ENCODE measurements at regions not wholly inside any gene's neighbourhood (a gene's known extent, or its start where the extent isn't known, plus 50 kb on each side); places are given as distances from the start of the nearest gene placed in this dataset.
"Not testable (repeated sequence)": the region's sequence is repeated elsewhere in the genome, so short reads cannot be mapped to it uniquely, and the experiment has no call there.

GRCh38 chr2:228771774-228772173 lies 499.3 kb downstream of the PID1 start:
- no peaks in the 10 kb centered on the region for H3K9me3 ChIP-seq (ENCODE audit: low read length)
- H3K9me2 ChIP-seq (ENCODE audit: low read depth, low read length), result no peaks in the 10 kb centered on the region
- no peaks in the 10 kb centered on the region for H3K27me3 ChIP-seq (ENCODE audit: insufficient read depth, low read length)
- H3K27ac ChIP-seq (ENCODE audit: low read depth, low read length, poor library complexity, severe bottlenecking), result no peak overlapping the region
- H3K36me3 ChIP-seq (ENCODE audit: insufficient read depth, low read length), result no peaks in the 10 kb centered on the region
- no peaks in the 10 kb centered on the region for H4K20me1 ChIP-seq (ENCODE audit: insufficient read depth, low read length)
- H3K79me2 ChIP-seq (ENCODE audit: insufficient read depth, low read length), result no peaks in the 10 kb centered on the region
- no peak overlapping the region for H3K4me2 ChIP-seq (ENCODE audit: low read length)
- no peaks in the 10 kb centered on the region for H3K4me1 ChIP-seq (ENCODE audit: insufficient read depth, low read length, severe bottlenecking)
- H3F3A ChIP-seq (ENCODE audit: insufficient read depth, low read length), result no peaks in the 10 kb centered on the region
- no peak overlapping the region for H3K4me3 ChIP-seq (ENCODE audit: low read depth, low read length, poor library complexity, severe bottlenecking)
- no peak overlapping the region for H2AFZ ChIP-seq (ENCODE audit: low read length)
- no peak overlapping the region for H3K9ac ChIP-seq (ENCODE audit: low read length)
- TF ChIP-seq, protein P1, sequence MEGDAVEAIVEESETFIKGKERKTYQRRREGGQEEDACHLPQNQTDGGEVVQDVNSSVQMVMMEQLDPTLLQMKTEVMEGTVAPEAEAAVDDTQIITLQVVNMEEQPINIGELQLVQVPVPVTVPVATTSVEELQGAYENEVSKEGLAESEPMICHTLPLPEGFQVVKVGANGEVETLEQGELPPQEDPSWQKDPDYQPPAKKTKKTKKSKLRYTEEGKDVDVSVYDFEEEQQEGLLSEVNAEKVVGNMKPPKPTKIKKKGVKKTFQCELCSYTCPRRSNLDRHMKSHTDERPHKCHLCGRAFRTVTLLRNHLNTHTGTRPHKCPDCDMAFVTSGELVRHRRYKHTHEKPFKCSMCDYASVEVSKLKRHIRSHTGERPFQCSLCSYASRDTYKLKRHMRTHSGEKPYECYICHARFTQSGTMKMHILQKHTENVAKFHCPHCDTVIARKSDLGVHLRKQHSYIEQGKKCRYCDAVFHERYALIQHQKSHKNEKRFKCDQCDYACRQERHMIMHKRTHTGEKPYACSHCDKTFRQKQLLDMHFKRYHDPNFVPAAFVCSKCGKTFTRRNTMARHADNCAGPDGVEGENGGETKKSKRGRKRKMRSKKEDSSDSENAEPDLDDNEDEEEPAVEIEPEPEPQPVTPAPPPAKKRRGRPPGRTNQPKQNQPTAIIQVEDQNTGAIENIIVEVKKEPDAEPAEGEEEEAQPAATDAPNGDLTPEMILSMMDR (IDR thresholded peaks at IDR 0.05; ENCODE audit: low read length), result no peak
- no peak for TF ChIP-seq EZH2 (IDR thresholded peaks at IDR 0.05; ENCODE audit: borderline replicate concordance, low read length)

- TF ChIP-seq EZH2 (IDR thresholded peaks at IDR 0.05; ENCODE audit: borderline replicate concordance, low read length), result no peak
- TF ChIP-seq, protein P1 (IDR thresholded peaks at IDR 0.05; ENCODE audit: low read length), result no peak
- no peaks in the 10 kb centered on the region for H3F3A ChIP-seq (ENCODE audit: insufficient read depth, low read length)
- H3K4me1 ChIP-seq (ENCODE audit: insufficient read depth, low read length, severe bottlenecking), result no peaks in the 10 kb centered on the region
- H3K27ac ChIP-seq (ENCODE audit: low read depth, low read length, poor library complexity, severe bottlenecking), result no peak overlapping the region
- no peaks in the 10 kb centered on the region for H3K36me3 ChIP-seq (ENCODE audit: insufficient read depth, low read length)
- H3K4me2 ChIP-seq (ENCODE audit: low read length), result no peak overlapping the region
- no peaks in the 10 kb centered on the region for H3K79me2 ChIP-seq (ENCODE audit: insufficient read depth, low read length)
- H4K20me1 ChIP-seq (ENCODE audit: insufficient read depth, low read length), result no peaks in the 10 kb centered on the region
- H3K9me2 ChIP-seq (ENCODE audit: low read depth, low read length), result no peaks in the 10 kb centered on the region
- H3K9me3 ChIP-seq (ENCODE audit: low read length), result no peaks in the 10 kb centered on the region
- H3K4me3 ChIP-seq (ENCODE audit: low read depth, low read length, poor library complexity, severe bottlenecking), result no peak overlapping the region
- H2AFZ ChIP-seq (ENCODE audit: low read length), result no peak overlapping the region
- H3K9ac ChIP-seq (ENCODE audit: low read length), result no peak overlapping the region
- no peaks in the 10 kb centered on the region for H3K27me3 ChIP-seq (ENCODE audit: insufficient read depth, low read length)
These were observed 499.8 kb downstream of the PID1 start for GRCh38 chr2:228771315-228771714.

GRCh38 chr2:228768818-228769217 lies 502.3 kb downstream of the PID1 start:
- no peaks in the 10 kb centered on the region for H3K4me1 ChIP-seq (ENCODE audit: insufficient read depth, low read length, severe bottlenecking)
- TF ChIP-seq, protein P1 (IDR thresholded peaks at IDR 0.05; ENCODE audit: low read length), result no peak
- no peak for TF ChIP-seq EZH2 (IDR thresholded peaks at IDR 0.05; ENCODE audit: borderline replicate concordance, low read length)
- no peak overlapping the region for H2AFZ ChIP-seq (ENCODE audit: low read length)
- H4K20me1 ChIP-seq (ENCODE audit: insufficient read depth, low read length), result no peaks in the 10 kb centered on the region
- H3K9me3 ChIP-seq (ENCODE audit: low read length), result no peaks in the 10 kb centered on the region
- no peaks in the 10 kb centered on the region for H3K9me2 ChIP-seq (ENCODE audit: low read depth, low read length)
- no peaks in the 10 kb centered on the region for H3K36me3 ChIP-seq (ENCODE audit: insufficient read depth, low read length)
- H3K4me3 ChIP-seq (ENCODE audit: low read depth, low read length, poor library complexity, severe bottlenecking), result no peak overlapping the region
- H3K79me2 ChIP-seq (ENCODE audit: insufficient read depth, low read length), result no peaks in the 10 kb centered on the region
- no peaks in the 10 kb centered on the region for H3K27me3 ChIP-seq (ENCODE audit: insufficient read depth, low read length)
- no peak overlapping the region for H3K9ac ChIP-seq (ENCODE audit: low read length)
- no peaks in the 10 kb centered on the region for H3F3A ChIP-seq (ENCODE audit: insufficient read depth, low read length)
- no peak overlapping the region for H3K27ac ChIP-seq (ENCODE audit: low read depth, low read length, poor library complexity, severe bottlenecking)
- no peak overlapping the region for H3K4me2 ChIP-seq (ENCODE audit: low read length)

DNA sequence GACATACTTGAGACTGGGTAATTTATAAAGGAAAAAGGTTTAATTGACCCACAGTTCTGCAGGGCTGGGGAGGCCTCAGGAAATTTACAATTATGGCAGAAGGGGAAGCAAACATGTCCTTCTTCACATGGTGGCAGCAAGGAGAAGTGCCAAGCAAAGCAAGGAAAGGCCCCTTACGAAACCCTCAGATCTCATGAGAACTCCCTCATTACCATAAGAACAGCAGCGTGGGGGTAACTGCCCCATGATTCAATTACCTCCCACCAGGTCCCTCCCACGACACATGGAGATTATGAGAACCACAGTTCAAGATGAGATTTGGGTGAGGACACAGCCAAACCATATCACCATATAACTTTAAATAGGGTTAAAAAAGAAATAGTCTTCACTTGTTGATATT lies 502.9 kb downstream of the PID1 start:
- H3K27ac ChIP-seq (ENCODE audit: low read depth, low read length, poor library complexity, severe bottlenecking); H3K79me2 ChIP-seq (ENCODE audit: insufficient read depth, low read length): not testable (repeated sequence)

More for the DNA sequence above, 502.9 kb downstream of the PID1 start:
- not testable (repeated sequence) for H3K4me1 ChIP-seq (ENCODE audit: insufficient read depth, low read length, severe bottlenecking); H2AFZ ChIP-seq (ENCODE audit: low read length); H3K36me3 ChIP-seq (ENCODE audit: insufficient read depth, low read length); H3F3A ChIP-seq (ENCODE audit: insufficient read depth, low read length); H3K4me2 ChIP-seq (ENCODE audit: low read length); H3K27me3 ChIP-seq (ENCODE audit: insufficient read depth, low read length); H4K20me1 ChIP-seq (ENCODE audit: insufficient read depth, low read length); H3K4me3 ChIP-seq (ENCODE audit: low read depth, low read length, poor library complexity, severe bottlenecking); H3K9ac ChIP-seq (ENCODE audit: low read length); H3K9me3 ChIP-seq (ENCODE audit: low read length); H3K9me2 ChIP-seq (ENCODE audit: low read depth, low read length)
